Putamen (tissue), 1 donor: ENCODE measurements at regions not wholly inside any gene's neighbourhood (a gene's known extent, or its start where the extent isn't known, plus 50 kb on each side); places are given as distances from the start of the nearest gene placed in this dataset.

Experiments
- DNase-seq: peaks from one replicate; pipeline ENCODE4 v3.0.0-alpha.2; 2016; ENCODE audit warnings: low spot score

- no peak for DNase-seq
These were observed 696.2 kb upstream of the WWC1 start for GRCh38 chr5:167595196-167595595.

- no peak for DNase-seq
These were observed 693.3 kb upstream of the WWC1 start for GRCh38 chr5:167598166-167598565.

DNA sequence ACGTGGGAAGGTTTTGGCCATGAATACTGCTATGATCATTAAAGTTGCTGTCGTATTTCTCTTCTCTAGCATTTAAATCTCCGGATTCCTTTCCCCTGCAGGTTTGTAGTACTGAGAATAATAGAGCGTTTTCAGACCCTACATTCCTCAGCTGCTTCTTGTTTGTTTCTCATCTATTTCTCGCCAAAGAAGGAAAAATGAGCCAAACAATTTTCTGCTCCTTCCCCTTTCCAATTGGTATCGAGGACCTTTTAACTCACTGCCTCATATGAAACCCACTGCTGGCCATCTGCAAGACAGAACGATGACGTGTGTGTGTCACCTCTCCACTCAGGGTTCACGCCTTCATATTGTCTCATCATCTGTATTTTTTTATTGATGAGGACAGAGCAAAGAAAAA is 689.4 kb upstream of the WWC1 start:
- DNase-seq, result no peak

GRCh38 chr5:167603135-167603534 is 688.3 kb upstream of the WWC1 start:
- no peak for DNase-seq

- DNase-seq, result no peak
These were observed 682.8 kb upstream of the WWC1 start for GRCh38 chr5:167608390-167609272.

- DNase-seq, result no peak
These were observed 677.0 kb upstream of the WWC1 start for GRCh38 chr5:167614294-167615021.

- DNase-seq, result no peak
These were observed 675.2 kb upstream of the WWC1 start for GRCh38 chr5:167616043-167616890.

DNA sequence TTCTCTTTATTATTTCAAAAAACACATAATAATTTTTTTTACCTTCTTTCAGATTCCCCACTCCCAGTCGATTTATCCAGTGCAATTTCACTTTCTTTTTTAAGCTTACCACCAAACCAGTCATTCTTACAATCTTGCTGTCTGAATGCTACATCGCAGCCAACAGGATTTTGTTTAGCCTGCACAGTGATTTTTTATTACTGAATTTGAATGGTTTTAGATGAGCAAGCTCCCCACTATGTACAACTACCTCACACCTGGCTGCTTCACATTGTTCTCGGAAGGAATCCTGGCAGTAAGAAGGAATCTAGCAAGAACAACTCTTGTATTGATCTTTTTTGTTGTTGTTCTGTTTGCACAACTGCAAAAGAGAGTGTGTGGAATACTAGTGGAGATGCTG is 668.1 kb upstream of the WWC1 start:
- DNase-seq, result no peak

GRCh38 chr5:167624053-167624452 is 667.4 kb upstream of the WWC1 start:
- no peak for DNase-seq

GRCh38 chr5:167626341-167627123 is 664.9 kb upstream of the WWC1 start:
- no peak for DNase-seq

- DNase-seq, result no peak
These were observed 661.8 kb upstream of the WWC1 start for GRCh38 chr5:167629634-167630033.

DNA sequence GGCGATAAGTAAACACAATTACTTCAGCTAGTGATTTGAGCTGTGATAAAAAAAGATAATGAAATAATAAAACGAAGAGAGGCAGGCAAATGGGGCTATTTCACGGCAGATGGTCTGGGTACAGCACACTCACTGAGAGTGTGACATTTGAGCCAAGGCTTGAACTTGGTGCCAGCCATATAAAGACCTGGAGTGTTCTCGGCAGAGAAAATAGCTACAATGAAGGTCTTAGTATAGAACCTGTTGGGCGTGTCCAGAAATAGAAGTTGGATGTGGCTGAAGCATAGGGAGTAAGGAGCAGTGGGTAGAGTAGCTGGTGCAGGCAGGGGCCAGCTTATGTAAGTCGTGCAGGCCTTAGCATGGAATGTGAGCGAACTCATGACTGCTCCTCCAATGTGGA is 660.3 kb upstream of the WWC1 start:
- DNase-seq, result no peak

DNA sequence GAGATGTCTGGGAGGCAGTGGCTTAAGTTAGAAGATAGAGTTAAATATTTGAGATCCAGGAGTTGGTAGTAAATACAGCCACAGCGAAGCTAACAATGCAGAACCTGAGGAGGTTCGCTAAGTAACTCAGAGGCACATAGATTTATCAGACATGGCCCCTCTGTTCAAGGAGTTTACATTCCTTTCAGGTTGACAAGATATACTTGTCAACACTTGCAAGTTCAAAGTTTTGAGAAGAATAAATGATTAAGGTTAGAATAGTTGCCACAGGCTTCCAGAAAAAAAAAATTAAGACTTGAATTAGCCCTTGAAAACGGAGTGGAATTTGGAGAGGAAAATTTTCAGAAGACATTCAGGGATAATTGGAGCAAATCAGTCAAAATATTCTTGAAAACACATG is 658.3 kb upstream of the WWC1 start:
- no peak for DNase-seq

DNA sequence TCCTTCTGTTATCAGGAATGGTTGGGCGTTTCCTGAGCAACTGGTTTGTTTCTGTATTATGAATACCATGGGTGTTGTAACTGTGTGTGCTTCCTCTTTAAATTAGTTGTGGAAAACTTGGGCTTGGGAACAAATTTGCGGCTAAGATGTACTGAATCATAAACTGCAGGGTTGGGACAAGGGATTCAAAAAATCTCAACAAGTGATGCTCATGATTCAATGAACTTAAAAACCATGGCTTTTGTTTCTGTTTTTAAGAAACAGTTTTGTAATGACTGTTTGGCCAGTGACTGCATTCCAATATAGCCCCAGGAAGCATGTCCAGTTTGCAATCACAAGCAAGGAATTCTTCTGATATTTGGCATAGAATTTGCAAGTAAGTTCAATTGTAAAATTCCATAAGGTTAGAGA is 657.5 kb upstream of the WWC1 start:
- no peak for DNase-seq

DNA sequence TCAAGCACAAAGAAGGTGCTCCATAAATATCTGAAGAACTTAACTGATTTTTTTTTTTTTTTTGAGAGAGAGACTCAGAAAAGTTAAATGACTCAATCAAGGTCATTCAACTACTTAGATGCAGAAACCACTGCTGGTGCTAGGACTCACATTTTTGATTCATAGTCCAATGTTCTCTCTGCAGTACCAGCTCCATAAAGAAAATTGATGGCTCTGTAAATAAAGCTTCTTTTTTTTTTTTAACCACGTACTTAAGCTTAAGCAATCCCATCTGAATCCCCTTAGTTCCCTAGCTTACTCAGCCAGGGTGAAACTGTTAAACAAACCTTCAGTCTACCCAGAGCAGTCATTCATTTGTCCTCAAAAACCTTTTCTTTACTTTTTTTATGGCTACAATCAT is 657.0 kb upstream of the WWC1 start:
- no peak for DNase-seq

DNA sequence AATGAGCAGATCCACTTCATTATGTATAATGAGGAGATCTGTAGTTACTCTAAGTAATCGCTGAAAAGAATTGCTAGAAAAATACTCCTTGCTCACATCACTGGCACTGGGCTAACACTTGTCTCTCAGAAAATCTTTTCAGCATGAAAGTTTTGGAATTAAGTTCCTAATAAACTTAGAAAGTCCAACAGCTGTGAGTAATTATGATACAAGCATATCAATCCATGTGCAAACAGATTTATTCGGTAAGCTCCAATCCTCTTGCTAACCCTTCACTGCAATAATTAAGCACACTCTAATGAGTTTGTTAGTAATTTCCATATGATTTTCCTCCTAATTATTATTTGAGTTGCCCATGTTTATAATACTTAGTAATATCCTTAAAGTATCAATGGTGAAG is 652.6 kb upstream of the WWC1 start:
- DNase-seq, result no peak

DNA sequence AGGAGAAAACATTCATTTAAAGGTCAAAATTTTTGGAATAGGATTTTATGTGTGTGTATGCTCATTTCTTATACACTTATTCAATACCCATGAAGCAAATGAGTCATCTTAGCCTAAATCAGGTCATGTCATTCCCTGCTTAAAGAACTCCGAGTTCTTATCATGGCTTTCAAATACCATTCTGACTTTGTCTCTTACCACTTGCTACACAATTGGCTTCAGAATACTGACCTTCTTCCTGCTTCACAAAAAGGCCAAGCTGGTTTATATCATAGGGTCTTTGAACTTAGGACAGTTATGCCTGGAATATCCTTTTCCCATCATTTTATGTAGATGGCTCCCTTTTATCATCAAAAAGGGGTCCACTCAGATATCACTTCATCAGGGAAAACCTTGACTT is 652.2 kb upstream of the WWC1 start:
- DNase-seq, result peak; percentile 36

DNA sequence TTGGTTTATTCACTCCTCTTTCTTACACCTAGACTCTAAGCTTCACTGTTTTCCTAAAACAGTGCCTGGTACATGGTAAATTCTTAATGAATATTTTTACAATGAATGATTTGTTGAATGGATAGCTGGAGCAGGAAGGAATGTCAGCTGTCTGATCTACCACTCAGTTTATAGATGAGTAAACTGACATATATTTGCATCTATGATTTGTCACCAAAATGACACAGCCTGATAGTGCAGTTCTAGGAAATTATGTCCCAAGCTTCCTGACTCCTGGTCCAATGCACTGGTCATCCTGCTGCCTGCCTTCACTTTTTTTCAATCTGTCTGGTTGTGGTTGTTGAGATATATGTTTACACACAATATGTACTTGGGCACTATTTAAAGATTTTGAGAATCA is 651.7 kb upstream of the WWC1 start:
- no peak for DNase-seq

DNA sequence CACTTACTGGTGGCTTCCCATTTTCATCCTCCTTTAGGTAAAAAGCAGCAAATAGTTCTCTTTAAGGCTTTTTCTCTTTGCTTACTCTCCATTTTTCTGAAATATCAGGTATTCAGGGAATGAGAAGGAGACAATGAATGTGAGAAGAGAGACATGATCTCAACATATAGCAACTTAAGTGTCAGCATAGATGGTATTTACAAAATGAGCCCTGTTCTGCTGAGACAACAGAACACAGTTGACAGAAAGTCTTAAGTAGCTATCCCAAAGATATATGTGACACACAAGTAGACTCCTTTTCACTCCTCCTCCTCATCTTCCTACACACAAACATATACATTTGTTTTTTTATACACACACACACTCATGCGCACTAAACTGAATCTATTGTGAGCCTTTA is 649.3 kb upstream of the WWC1 start:
- DNase-seq, result no peak

DNA sequence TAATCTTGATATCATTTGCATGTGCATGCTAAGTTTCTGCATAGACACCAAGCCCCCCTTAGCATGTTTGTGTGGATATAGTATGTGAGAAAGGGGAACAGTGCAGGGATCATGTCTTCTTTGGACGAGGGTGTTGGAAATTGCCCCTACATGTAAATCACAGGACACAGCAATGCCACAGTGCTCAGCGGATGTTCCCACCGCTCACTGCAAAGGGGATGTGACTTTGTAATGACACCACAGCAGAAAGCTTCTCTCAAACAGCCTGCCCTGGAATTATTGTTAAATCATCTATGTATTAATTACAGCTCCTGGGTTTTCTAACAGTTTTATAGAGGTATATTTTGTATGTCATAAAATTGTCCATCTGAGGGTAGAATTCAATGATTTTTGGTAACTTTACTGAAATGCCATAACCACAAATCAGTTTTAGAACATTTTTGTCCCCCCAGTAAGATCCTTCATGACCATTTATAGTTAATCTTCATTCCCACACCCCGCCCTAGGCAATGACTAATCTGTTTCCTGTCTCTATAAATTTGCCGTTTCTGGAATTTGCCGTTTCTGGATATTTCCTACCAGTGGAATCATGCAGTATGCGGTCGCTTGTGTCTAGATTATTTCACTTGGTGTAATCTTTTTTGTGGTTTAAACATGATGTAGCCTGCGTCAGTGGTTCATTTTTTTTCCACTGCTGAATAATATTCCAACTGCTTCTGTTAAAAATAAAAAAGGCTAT is 648.5 kb upstream of the WWC1 start:
- DNase-seq, result peak; percentile 29
